SK-N-MC (cell line): ENCODE measurements at regions not wholly inside any gene's neighbourhood (a gene's known extent, or its start where the extent isn't known, plus 50 kb on each side); places are given as distances from the start of the nearest gene placed in this dataset.

ENCODE experiments used
- EZH2 ChIP-seq: fragments of 200-600 bp; sonication (generic); IDR thresholded peaks from one replicate; pipeline ENCODE4 v1.6.1; 2017; ENCODE audit warnings: antibody characterized with exemption
- POLR2AphosphoS5 ChIP-seq: IDR thresholded peaks from 2 replicates; pipeline ENCODE4 v1.6.1; 2012; ENCODE audit warnings: mild to moderate bottlenecking, low read depth, low read length, borderline replicate concordance

- TF ChIP-seq EZH2 (no peak), POLR2AphosphoS5 (no peak)
Measured at GRCh38 chr4:31715302-31715701, 995.1 kb downstream of the PCDH7 start.
